HL-60 (cell line): ENCODE measurements at regions not wholly inside any gene's neighbourhood (a gene's known extent, or its start where the extent isn't known, plus 50 kb on each side); places are given as distances from the start of the nearest gene placed in this dataset.

Experiments
- DNase-seq, 2 experiments: peaks; one replicate each; pipeline ENCODE4 v3.0.0-alpha.2; 2010 to 2020; ENCODE audit warnings: low read depth in 1 of 2, low spot score in 1 of 2
- H3K27ac ChIP-seq: fragments of 250-450 bp; sonication (Bioruptor Pico); replicated peaks from 2 replicates; pipeline ENCODE4 v1.5.1; 2020; ENCODE audit warnings: mild to moderate bottlenecking, moderate library complexity
- H3K27me3 ChIP-seq: fragments of 250-450 bp; sonication (Bioruptor Pico); 2 replicates; pipeline ENCODE4 v1.5.1; 2021; ENCODE audit warnings: mild to moderate bottlenecking, moderate library complexity; ENCODE audit not compliant: insufficient read depth, poor library complexity, severe bottlenecking
- H3K4me3 ChIP-seq: replicated peaks from 2 replicates; pipeline ENCODE4 v1.5.1; 2011; ENCODE audit warnings: mild to moderate bottlenecking, control low read depth, low read length; ENCODE audit not compliant: insufficient read depth
- CTCF ChIP-seq: IDR thresholded peaks from one replicate; pipeline ENCODE4 v1.5.1; 2011; ENCODE audit warnings: low read length, control low read depth, inconsistent platforms; ENCODE audit not compliant: insufficient read depth
- GABPA ChIP-seq: IDR thresholded peaks from 2 replicates; pipeline ENCODE4 v1.6.1; 2012; ENCODE audit warnings: low read depth
- POLR2AphosphoS5 ChIP-seq: IDR thresholded peaks from 2 replicates; pipeline ENCODE4 v1.6.1; 2012; ENCODE audit warnings: low read depth
- REST ChIP-seq: IDR thresholded peaks from 2 replicates; pipeline ENCODE4 v1.6.1; 2012; ENCODE audit warnings: low read depth; ENCODE audit not compliant: insufficient replicate concordance
- SPI1 ChIP-seq: IDR thresholded peaks from 2 replicates; pipeline ENCODE4 v1.6.1; 2012; ENCODE audit warnings: low read depth, mild to moderate bottlenecking, borderline replicate concordance

- H3K4me3 ChIP-seq, result no peak overlapping the region
- TF ChIP-seq REST, result no peak
- no peak for TF ChIP-seq SPI1
- TF ChIP-seq POLR2AphosphoS5, result no peak
- no peak for TF ChIP-seq GABPA
- no peak for TF ChIP-seq CTCF
- H3K27me3 ChIP-seq, result no peaks in the 10 kb centered on the region
- no peak for DNase-seq
- H3K27ac ChIP-seq, result no peak overlapping the region
These were observed 200.4 kb upstream of the GYPA start for GRCh38 chr4:144340931-144341330.

GRCh38 chr4:144342949-144343760, 202.6 kb upstream of the GYPA start:
- no peak for DNase-seq
- H3K27ac ChIP-seq, result no peak overlapping the region
- no peak overlapping the region for H3K4me3 ChIP-seq
- H3K27me3 ChIP-seq, result no peaks in the 10 kb centered on the region
- TF ChIP-seq GABPA (no peak), REST (no peak), SPI1 (no peak), CTCF (no peak), POLR2AphosphoS5 (no peak)

GRCh38 chr4:144347121-144347520, 206.6 kb upstream of the GYPA start:
- no peak overlapping the region for H3K27ac ChIP-seq
- no peak overlapping the region for H3K4me3 ChIP-seq
- no peaks in the 10 kb centered on the region for H3K27me3 ChIP-seq
- DNase-seq, result no peak
- no peak for TF ChIP-seq POLR2AphosphoS5
- TF ChIP-seq SPI1, result no peak
- TF ChIP-seq CTCF, result no peak
- no peak for TF ChIP-seq GABPA
- no peak for TF ChIP-seq REST
